K562 (cell line): ENCODE measurements at regions not wholly inside any gene's neighbourhood (a gene's known extent, or its start where the extent isn't known, plus 50 kb on each side); places are given as distances from the start of the nearest gene placed in this dataset.

ENCODE experiments used
- ATAC-seq: fragments of 200-7000 bp; cut with Tn5 transposase; 3 replicates; pipeline ENCODE4 v1.9.1; 2020; ENCODE audit warnings: moderate library complexity
- BruUV-seq: library from RNA; stranded (reverse); fragments of 400-500 nt; replicated peaks from 2 replicates; lab custom pipeline; 2021; lab: Mats Ljungman, UMichigan
- CTCF ChIA-PET: fragments of 300-600 bp; formaldehyde crosslinking; extraction: SDS; loops from one replicate; lab custom pipeline; 2021; ENCODE audit warnings: low intra/inter-chr PET ratio; lab: Yijun Ruan, JAX
- POLR2A ChIA-PET: fragments of 300-600, 350-650 bp; sonication (Branson Sonifier 250); formaldehyde crosslinking; extraction: SDS; loops from one replicate; lab custom pipeline; 2021; ENCODE audit warnings: antibody characterized with exemption, inconsistent platforms; lab: Yijun Ruan, JAX
- DNase-seq, 4 experiments: peaks; one replicate each; pipeline versions ENCODE4 v3.0.0 to v3.0.0-alpha.2; 2011 to 2018; ENCODE audit warnings: low spot score in 3 of 4, mixed read lengths in 3 of 4; ENCODE audit errors: extremely low read depth in 1 of 4
- FAIRE-seq: peaks from 2 replicates; lab custom pipeline; 2011; peaks lifted over from hg19 to GRCh38; lab: Jason Lieb, UNC
- H2AFZ ChIP-seq: 2 replicates; pipeline ENCODE4 v1.6.0; 2011; ENCODE audit warnings: low read depth, low read length, control low read depth, inconsistent platforms
- H3K27ac ChIP-seq: fragments of 200-600 bp; 3 replicates; pipeline ENCODE4 v1.8.0; 2011; ENCODE audit warnings: low read depth, mild to moderate bottlenecking, control low read depth, inconsistent platforms, low read length, moderate library complexity, mixed read lengths; ENCODE audit errors: extremely low read depth
- H3K27me3 ChIP-seq, 2 experiments: fragments of 300-600 bp in 1 of 2; 2 replicates in 1 of 2; 3 replicates in 1 of 2; pipeline versions ENCODE4 v1.6.0 to v1.8.0; 2011; ENCODE audit warnings: inconsistent platforms in 2 of 2, low read length in 2 of 2, mild to moderate bottlenecking in 1 of 2, mixed read lengths in 1 of 2, moderate library complexity in 1 of 2; ENCODE audit not compliant: control insufficient read depth in 2 of 2, insufficient read depth in 2 of 2
- H3K36me3 ChIP-seq: fragments of 300-600 bp; 3 replicates; pipeline ENCODE4 v1.8.0; 2011; ENCODE audit warnings: mild to moderate bottlenecking, low read length, inconsistent platforms; ENCODE audit not compliant: control insufficient read depth, insufficient read depth
- H3K4me1 ChIP-seq, 2 experiments: fragments of 200-600 bp in 1 of 2; replicated peaks in 1 of 2; 2 replicates in 1 of 2; 3 replicates in 1 of 2; pipeline versions ENCODE4 v1.5.1 to v1.8.0; 2011; ENCODE audit warnings: inconsistent platforms in 2 of 2, low read length in 2 of 2, mild to moderate bottlenecking in 1 of 2, mixed read lengths in 1 of 2, moderate library complexity in 1 of 2; ENCODE audit not compliant: control insufficient read depth in 2 of 2, insufficient read depth in 2 of 2
- H3K4me2 ChIP-seq: 2 replicates; pipeline ENCODE4 v1.6.1; 2011; ENCODE audit warnings: low read length, control low read depth, inconsistent platforms, mixed read lengths; ENCODE audit not compliant: insufficient read depth
- H3K4me3 ChIP-seq: fragments of 200-600 bp; sonication (generic), shearing (Covaris generic); 2 replicates; pipeline ENCODE4 v1.5.1; 2016; ENCODE audit warnings: control low read depth, inconsistent platforms
- H3K79me2 ChIP-seq: fragments of 200-600 bp; 3 replicates; pipeline ENCODE4 v1.8.0; 2011; ENCODE audit warnings: low read length, inconsistent platforms; ENCODE audit not compliant: control insufficient read depth, insufficient read depth
- H3K9ac ChIP-seq, 2 experiments: 2 replicates each; pipeline versions ENCODE4 v1.6.0 to v1.6.1; 2011; ENCODE audit warnings: low read depth in 2 of 2, low read length in 2 of 2, control low read depth in 1 of 2, inconsistent platforms in 1 of 2, mild to moderate bottlenecking in 1 of 2, mixed read lengths in 1 of 2; ENCODE audit not compliant: insufficient read depth in 1 of 2
- H3K9me1 ChIP-seq: one replicate; pipeline ENCODE4 v1.6.0; 2011; ENCODE audit warnings: inconsistent platforms, mild to moderate bottlenecking, low read length, moderate library complexity; ENCODE audit not compliant: control insufficient read depth, insufficient read depth
- H3K9me3 ChIP-seq: replicated peaks from 2 replicates; pipeline ENCODE4 v1.5.1; 2011; ENCODE audit warnings: low read depth, low read length, inconsistent platforms; ENCODE audit not compliant: control insufficient read depth, insufficient read depth
- H4K20me1 ChIP-seq: replicated peaks from 2 replicates; pipeline ENCODE4 v1.6.1; 2011; ENCODE audit warnings: low read length, inconsistent platforms, mixed read lengths; ENCODE audit not compliant: control insufficient read depth, insufficient read depth
- ELF2 ChIP-seq: fragments of 250-450 bp; sonication (Bioruptor Pico); IDR thresholded peaks from 2 replicates; pipeline ENCODE4 v1.5.0; 2021; ENCODE audit warnings: mild to moderate bottlenecking
- NR2F6 ChIP-seq: fragments of 450-650 bp; formaldehyde crosslinking; IDR thresholded peaks from 2 replicates; pipeline ENCODE4 v1.4.0; 2020; ENCODE audit warnings: mild to moderate bottlenecking
- OTX1 ChIP-seq: fragments of 450-650 bp; formaldehyde crosslinking; IDR thresholded peaks from 2 replicates; pipeline ENCODE4 v1.4.0; 2022; ENCODE audit warnings: mild to moderate bottlenecking
- POLR2A ChIP-seq: fragments of 450-650 bp; conservative IDR thresholded peaks from 2 replicates; pipeline ENCODE4 v1.6.1; 2016
- ZBTB8A ChIP-seq: fragments of 450-650 bp; IDR thresholded peaks from 2 replicates; pipeline ENCODE4 v1.6.1; 2018; ENCODE audit warnings: mild to moderate bottlenecking, moderate library complexity; ENCODE audit not compliant: partially characterized antibody
- ZNF184 ChIP-seq: sonication (generic); formaldehyde crosslinking; IDR thresholded peaks from 2 replicates; pipeline ENCODE4 v1.5.0; 2020; ENCODE audit warnings: missing genetic modification reagents
- ZNF407 ChIP-seq: fragments of 450-650 bp; IDR thresholded peaks from 2 replicates; pipeline ENCODE4 v1.6.1; 2016; ENCODE audit warnings: low read depth
- ZNF830 ChIP-seq: fragments of 250-450 bp; sonication (Bioruptor Pico); IDR thresholded peaks from 2 replicates; pipeline ENCODE4 v1.5.0; 2021; ENCODE audit warnings: mild to moderate bottlenecking
- WGBS: fragments of 100-300 bp; shearing (Covaris generic); methylation state at CpG from one replicate; pipeline ENCODE4 v1.1.6; 2016; ENCODE audit warnings: low coverage, mixed read lengths; ENCODE audit not compliant: insufficient coverage; ENCODE audit errors: missing lambda C conversion rate; 5-methylcytosine and 5-hydroxymethylcytosine counted together
- in situ Hi-C: fragments of 300-500 bp; cut with MboI; formaldehyde crosslinking; loops from 4 replicates; pipeline ENCODE4 v1.15.0; 2018; ENCODE audit warnings: inconsistent platforms, mixed read lengths
- intact Hi-C: fragments of 100-400 bp; cut with micrococcal nuclease; formaldehyde crosslinking; loops from 2 replicates; pipeline ENCODE4 v1.14.2; 2022
- TF ChIP-seq, protein P1 (sequence below): fragments of 250-450 bp; sonication (Bioruptor Pico); IDR thresholded peaks from 2 replicates; pipeline ENCODE4 v1.8.0; 2022; ENCODE audit warnings: moderate library complexity, mild to moderate bottlenecking, inconsistent platforms
- TF ChIP-seq, protein P2 (sequence below), 2 experiments: fragments of 450-650 bp in 1 of 2; sonication (generic) in 1 of 2; formaldehyde crosslinking in 1 of 2; IDR thresholded peaks in 1 of 2; conservative IDR thresholded peaks in 1 of 2; 2 replicates each; pipeline versions ENCODE4 v1.6.1 to v1.8.1; 2016 to 2023; ENCODE audit warnings: mild to moderate bottlenecking in 2 of 2, moderate library complexity in 2 of 2, inconsistent platforms in 1 of 2, missing genetic modification reagents in 1 of 2

DNA sequence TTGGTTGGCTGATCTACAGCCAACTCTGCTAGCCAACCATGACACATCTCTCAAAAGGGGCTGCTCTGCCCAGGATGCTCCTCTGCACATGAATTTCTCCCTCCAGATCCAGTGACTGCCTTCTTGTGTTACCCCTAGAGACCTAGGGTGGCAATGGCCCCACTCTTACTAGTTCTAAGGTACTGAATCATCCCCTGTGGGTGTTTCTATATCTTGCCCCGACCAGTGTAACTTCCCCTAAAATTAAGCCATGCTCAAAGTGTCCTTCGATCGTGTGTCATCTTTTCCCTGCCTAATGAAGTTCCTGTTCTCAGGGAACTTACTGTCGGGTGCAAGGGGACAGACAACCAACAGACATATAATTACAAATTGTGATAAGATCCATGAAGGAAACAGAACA, 113.3 kb downstream of the FAM76B start (continued):
- TF ChIP-seq, protein P1, sequence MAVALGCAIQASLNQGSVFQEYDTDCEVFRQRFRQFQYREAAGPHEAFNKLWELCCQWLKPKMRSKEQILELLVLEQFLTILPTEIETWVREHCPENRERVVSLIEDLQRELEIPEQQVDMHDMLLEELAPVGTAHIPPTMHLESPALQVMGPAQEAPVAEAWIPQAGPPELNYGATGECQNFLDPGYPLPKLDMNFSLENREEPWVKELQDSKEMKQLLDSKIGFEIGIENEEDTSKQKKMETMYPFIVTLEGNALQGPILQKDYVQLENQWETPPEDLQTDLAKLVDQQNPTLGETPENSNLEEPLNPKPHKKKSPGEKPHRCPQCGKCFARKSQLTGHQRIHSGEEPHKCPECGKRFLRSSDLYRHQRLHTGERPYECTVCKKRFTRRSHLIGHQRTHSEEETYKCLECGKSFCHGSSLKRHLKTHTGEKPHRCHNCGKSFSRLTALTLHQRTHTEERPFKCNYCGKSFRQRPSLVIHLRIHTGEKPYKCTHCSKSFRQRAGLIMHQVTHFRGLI (CRISPR knock-in tag), result no peak
- TF ChIP-seq ZNF184 (CRISPR knock-in tag), result no peak
- no peak for TF ChIP-seq ELF2 (CRISPR knock-in tag)
- no peak for TF ChIP-seq NR2F6 (CRISPR knock-in tag)
- TF ChIP-seq POLR2A, result no peak
- no peak for TF ChIP-seq OTX1 (CRISPR knock-in tag)

DNA sequence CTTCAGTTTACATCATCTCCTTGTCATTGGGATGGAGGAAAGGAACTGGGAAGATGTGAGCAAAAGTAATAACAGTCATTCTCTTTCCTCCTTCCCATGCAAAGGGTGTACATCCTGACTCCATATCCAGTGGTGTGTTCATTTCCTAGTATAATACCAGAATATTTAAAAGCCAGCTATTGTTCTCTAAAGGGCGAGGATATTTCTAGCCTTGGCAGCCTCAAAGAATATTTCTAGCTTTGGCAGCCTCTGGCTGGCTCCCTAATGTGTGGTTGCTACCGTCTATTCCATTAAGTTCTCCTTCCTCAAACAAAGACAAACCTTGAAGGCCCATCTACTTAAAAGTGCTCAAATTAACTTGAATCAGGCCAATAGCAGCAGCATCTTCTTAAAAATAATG, 114.0 kb downstream of the FAM76B start:
- Histone ChIP-seq H2AFZ (no peak overlapping the region), H3K4me1 (no peaks in the 10 kb centered on the region), H3K9ac (no peak overlapping the region), H3K4me3 (no peak overlapping the region), H3K9me1 (no peaks in the 10 kb centered on the region), H3K27ac (no peak overlapping the region), H3K36me3 (no peaks in the 10 kb centered on the region), H3K9me3 (no peaks in the 10 kb centered on the region), H4K20me1 (no peaks in the 10 kb centered on the region), H3K4me2 (no peak overlapping the region), H3K27me3 (no peaks in the 10 kb centered on the region), H3K79me2 (no peaks in the 10 kb centered on the region)
- intact Hi-C loops (no loop called here), in situ Hi-C loops (no loop called here)
- 13% methylated on average over 2 of the region's 2 CpGs for WGBS
- ChIA-PET POLR2A (no interaction called here), CTCF (no interaction called here)
- no TSS peak for BruUV-seq
- no peak for ATAC-seq
- no peak for FAIRE-seq
- DNase-seq, result no peak
- TF ChIP-seq ZBTB8A, result no peak
- TF ChIP-seq, protein P2, sequence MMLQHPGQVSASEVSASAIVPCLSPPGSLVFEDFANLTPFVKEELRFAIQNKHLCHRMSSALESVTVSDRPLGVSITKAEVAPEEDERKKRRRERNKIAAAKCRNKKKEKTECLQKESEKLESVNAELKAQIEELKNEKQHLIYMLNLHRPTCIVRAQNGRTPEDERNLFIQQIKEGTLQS (IDR thresholded peaks at IDR 0.05), result no peak
- TF ChIP-seq, protein P2 (CRISPR knock-in tag; conservative IDR thresholded peaks at IDR 0.05), result no peak
- no peak for TF ChIP-seq ZNF830 (CRISPR knock-in tag)
- TF ChIP-seq ZNF407, result no peak
